GM19452 (cell line): ENCODE measurements at regions not wholly inside any gene's neighbourhood (a gene's known extent, or its start where the extent isn't known, plus 50 kb on each side); places are given as distances from the start of the nearest gene placed in this dataset.

Experiments
- ATAC-seq: cut with Tn5 transposase; IDR thresholded peaks from one replicate; pipeline ENCODE4 v1.9.1; 2021; ENCODE audit not compliant: unreplicated experiment

GRCh38 chr3:18127859-18128681 is 297.1 kb downstream of the SATB1 start:
- no peak for ATAC-seq

GRCh38 chr3:18127174-18127858 is 297.8 kb downstream of the SATB1 start:
- peak; percentile 97 for ATAC-seq

- no peak for ATAC-seq
Measured at GRCh38 chr3:18126772-18127171, 298.4 kb downstream of the SATB1 start.

- no peak for ATAC-seq
Measured at GRCh38 chr3:18124501-18124900, 300.6 kb downstream of the SATB1 start.

- ATAC-seq = no peak
Measured at GRCh38 chr3:18122264-18122663, 302.9 kb downstream of the SATB1 start.

- no peak for ATAC-seq
Measured at GRCh38 chr3:18121020-18121419, 304.1 kb downstream of the SATB1 start.

GRCh38 chr3:18119866-18120265 is 305.3 kb downstream of the SATB1 start:
- no peak for ATAC-seq

- no peak for ATAC-seq
Measured at GRCh38 chr3:18114894-18115293, 310.2 kb downstream of the SATB1 start.

- no peak for ATAC-seq
Measured at GRCh38 chr3:18113417-18113816, 311.7 kb downstream of the SATB1 start.

GRCh38 chr3:18112674-18113375 is 312.3 kb downstream of the SATB1 start:
- no peak for ATAC-seq

GRCh38 chr3:18111796-18112232 is 313.3 kb downstream of the SATB1 start:
- peak; percentile 78 for ATAC-seq

GRCh38 chr3:18103591-18103990 is 321.5 kb downstream of the SATB1 start:
- no peak for ATAC-seq

- ATAC-seq = no peak
Measured at GRCh38 chr3:18100121-18100520, 325.0 kb downstream of the SATB1 start.

- ATAC-seq = no peak
Measured at GRCh38 chr3:18099611-18100010, 325.5 kb downstream of the SATB1 start.

- no peak for ATAC-seq
Measured at GRCh38 chr3:18098960-18099587, 326.1 kb downstream of the SATB1 start.

GRCh38 chr3:18097989-18098388 is 327.1 kb downstream of the SATB1 start:
- no peak for ATAC-seq

- ATAC-seq = no peak
Measured at GRCh38 chr3:18097473-18097872, 327.7 kb downstream of the SATB1 start.

- no peak for ATAC-seq
Measured at GRCh38 chr3:18092726-18093125, 332.4 kb downstream of the SATB1 start.

- ATAC-seq = no peak
Measured at GRCh38 chr3:18090377-18090776, 334.8 kb downstream of the SATB1 start.

GRCh38 chr3:18087988-18088387 is 337.2 kb downstream of the SATB1 start:
- no peak for ATAC-seq

GRCh38 chr3:18086760-18087159 is 338.4 kb downstream of the SATB1 start:
- no peak for ATAC-seq
